ENCODE measurements at regions not wholly inside any gene's neighbourhood (a gene's known extent, or its start where the extent isn't known, plus 50 kb on each side); places are given as distances from the start of the nearest gene placed in this dataset.

DNA sequence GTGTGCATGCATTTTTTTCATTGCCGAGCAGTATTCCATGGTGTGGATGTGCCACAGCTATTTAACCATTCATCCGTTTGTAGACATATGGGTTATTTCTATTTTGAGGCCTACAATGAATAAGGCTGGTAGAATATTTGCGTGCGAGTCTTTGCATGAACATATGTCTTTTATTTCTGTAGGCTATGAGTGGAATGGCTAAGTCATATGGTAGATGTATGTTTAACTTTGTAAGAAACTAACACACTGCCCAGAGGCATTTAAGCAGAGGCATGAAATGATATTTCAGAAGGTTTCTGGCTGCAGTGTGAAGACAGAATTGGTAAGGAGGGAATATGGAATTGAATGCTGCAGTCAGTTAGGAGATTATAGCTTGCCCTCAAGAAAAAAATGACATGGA, 457.4 kb upstream of the CDH4 start:
- TF ChIP-seq, protein P1, sequence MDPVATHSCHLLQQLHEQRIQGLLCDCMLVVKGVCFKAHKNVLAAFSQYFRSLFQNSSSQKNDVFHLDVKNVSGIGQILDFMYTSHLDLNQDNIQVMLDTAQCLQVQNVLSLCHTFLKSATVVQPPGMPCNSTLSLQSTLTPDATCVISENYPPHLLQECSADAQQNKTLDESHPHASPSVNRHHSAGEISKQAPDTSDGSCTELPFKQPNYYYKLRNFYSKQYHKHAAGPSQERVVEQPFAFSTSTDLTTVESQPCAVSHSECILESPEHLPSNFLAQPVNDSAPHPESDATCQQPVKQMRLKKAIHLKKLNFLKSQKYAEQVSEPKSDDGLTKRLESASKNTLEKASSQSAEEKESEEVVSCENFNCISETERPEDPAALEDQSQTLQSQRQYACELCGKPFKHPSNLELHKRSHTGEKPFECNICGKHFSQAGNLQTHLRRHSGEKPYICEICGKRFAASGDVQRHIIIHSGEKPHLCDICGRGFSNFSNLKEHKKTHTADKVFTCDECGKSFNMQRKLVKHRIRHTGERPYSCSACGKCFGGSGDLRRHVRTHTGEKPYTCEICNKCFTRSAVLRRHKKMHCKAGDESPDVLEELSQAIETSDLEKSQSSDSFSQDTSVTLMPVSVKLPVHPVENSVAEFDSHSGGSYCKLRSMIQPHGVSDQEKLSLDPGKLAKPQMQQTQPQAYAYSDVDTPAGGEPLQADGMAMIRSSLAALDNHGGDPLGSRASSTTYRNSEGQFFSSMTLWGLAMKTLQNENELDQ (tag by site-specific recombination; IDR thresholded peaks at IDR 0.05; ENCODE audit: low read depth): no peak
- TF ChIP-seq ZNF777 (tag by site-specific recombination; IDR thresholded peaks at IDR 0.05; ENCODE audit: borderline replicate concordance): no peak
- TF ChIP-seq ZSCAN30 (tag by site-specific recombination; IDR thresholded peaks at IDR 0.05): no peak
- TF ChIP-seq ZNF529 (tag by site-specific recombination; IDR thresholded peaks at IDR 0.05; ENCODE audit: insufficient replicate concordance): no peak
- TF ChIP-seq, protein P2, sequence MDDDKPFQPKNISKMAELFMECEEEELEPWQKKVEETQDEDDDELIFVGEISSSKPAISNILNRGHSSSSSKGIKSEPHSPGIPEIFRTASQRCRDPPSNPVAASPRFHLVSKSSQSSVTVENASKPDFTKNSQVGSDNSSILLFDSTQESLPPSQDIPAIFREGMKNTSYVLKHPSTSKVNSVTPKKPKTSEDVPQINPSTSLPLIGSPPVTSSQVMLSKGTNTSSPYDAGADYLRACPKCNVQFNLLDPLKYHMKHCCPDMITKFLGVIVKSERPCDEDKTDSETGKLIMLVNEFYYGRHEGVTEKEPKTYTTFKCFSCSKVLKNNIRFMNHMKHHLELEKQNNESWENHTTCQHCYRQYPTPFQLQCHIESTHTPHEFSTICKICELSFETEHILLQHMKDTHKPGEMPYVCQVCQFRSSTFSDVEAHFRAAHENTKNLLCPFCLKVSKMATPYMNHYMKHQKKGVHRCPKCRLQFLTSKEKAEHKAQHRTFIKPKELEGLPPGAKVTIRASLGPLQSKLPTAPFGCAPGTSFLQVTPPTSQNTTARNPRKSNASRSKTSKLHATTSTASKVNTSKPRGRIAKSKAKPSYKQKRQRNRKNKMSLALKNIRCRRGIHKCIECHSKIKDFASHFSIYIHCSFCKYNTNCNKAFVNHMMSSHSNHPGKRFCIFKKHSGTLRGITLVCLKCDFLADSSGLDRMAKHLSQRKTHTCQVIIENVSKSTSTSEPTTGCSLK (tag by site-specific recombination; IDR thresholded peaks at IDR 0.05): no peak
- TF ChIP-seq OVOL3 (tag by site-specific recombination; IDR thresholded peaks at IDR 0.05): no peak
- TF ChIP-seq ZNF677 (tag by site-specific recombination; IDR thresholded peaks at IDR 0.05): no peak
- no peak for TF ChIP-seq ZFP37 (tag by site-specific recombination; IDR thresholded peaks at IDR 0.05)
- TF ChIP-seq, protein P3, sequence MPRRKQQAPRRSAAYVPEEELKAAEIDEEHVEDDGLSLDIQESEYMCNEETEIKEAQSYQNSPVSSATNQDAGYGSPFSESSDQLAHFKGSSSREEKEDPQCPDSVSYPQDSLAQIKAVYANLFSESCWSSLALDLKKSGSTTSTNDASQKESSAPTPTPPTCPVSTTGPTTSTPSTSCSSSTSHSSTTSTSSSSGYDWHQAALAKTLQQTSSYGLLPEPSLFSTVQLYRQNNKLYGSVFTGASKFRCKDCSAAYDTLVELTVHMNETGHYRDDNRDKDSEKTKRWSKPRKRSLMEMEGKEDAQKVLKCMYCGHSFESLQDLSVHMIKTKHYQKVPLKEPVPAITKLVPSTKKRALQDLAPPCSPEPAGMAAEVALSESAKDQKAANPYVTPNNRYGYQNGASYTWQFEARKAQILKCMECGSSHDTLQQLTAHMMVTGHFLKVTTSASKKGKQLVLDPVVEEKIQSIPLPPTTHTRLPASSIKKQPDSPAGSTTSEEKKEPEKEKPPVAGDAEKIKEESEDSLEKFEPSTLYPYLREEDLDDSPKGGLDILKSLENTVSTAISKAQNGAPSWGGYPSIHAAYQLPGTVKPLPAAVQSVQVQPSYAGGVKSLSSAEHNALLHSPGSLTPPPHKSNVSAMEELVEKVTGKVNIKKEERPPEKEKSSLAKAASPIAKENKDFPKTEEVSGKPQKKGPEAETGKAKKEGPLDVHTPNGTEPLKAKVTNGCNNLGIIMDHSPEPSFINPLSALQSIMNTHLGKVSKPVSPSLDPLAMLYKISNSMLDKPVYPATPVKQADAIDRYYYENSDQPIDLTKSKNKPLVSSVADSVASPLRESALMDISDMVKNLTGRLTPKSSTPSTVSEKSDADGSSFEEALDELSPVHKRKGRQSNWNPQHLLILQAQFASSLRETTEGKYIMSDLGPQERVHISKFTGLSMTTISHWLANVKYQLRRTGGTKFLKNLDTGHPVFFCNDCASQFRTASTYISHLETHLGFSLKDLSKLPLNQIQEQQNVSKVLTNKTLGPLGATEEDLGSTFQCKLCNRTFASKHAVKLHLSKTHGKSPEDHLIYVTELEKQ (tag by site-specific recombination; IDR thresholded peaks at IDR 0.05; ENCODE audit: borderline replicate concordance): no peak

Measured in HEK293 (cell line).